HG03565 (cell line): ENCODE measurements at regions not wholly inside any gene's neighbourhood (a gene's known extent, or its start where the extent isn't known, plus 50 kb on each side); places are given as distances from the start of the nearest gene placed in this dataset.
"Not testable (repeated sequence)": the region's sequence is repeated elsewhere in the genome, so short reads cannot be mapped to it uniquely, and the experiment has no call there.

Experiments
- ATAC-seq: cut with Tn5 transposase; IDR thresholded peaks from one replicate; pipeline ENCODE4 v1.9.1; 2021; ENCODE audit warnings: mild to moderate bottlenecking, moderate library complexity; ENCODE audit not compliant: unreplicated experiment

DNA sequence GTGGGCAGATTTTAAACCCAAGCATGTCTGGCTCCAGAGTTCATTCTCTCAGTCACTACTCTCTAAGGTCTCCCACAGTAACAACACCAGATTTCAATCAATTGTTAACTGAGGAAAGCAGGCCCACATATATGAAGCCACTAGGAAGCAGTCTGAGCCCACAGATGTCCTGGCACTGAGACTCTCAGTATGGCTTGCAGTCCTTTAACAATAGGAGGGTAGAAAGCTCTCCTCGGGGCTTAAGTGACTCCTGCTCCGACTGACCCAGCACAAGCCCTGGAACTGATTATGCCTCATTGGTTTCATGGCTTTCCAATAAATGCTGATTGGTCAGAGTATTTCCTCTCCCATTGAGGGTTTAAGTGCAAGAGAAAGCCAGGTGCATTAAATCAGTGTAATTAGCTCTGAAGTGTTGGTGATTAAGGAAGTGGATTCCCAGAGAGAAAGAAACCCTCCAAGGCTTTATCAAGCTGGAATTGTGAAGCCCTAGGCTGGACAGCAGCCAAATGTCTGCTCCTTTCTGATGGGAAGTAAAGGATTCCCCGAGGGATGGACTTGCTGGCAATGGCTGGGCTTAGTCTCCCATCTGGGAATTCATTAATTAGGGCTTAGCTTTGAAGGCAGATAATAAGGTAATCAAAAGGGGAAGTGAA is 76.6 kb upstream of the PROKR2 start:
- no peak for ATAC-seq

DNA sequence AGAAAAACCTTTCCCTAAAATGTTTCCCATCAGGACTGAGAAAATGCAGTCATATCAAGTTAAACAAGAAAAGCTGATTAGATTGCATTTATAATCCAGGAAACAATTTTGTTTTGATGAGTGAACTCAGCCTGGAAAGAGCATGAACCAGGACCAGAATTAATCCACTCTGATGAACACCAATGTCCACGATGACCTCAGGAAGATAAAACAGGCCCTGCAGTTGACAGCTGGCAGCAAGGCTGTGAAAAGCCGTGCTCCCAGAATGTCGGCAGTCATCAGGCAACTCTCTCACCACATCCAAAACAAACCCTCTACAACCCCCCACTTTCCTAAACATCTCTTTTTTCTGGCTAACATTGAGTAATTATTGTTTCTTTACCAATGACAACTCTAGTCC is 74.0 kb upstream of the PROKR2 start:
- no peak for ATAC-seq

DNA sequence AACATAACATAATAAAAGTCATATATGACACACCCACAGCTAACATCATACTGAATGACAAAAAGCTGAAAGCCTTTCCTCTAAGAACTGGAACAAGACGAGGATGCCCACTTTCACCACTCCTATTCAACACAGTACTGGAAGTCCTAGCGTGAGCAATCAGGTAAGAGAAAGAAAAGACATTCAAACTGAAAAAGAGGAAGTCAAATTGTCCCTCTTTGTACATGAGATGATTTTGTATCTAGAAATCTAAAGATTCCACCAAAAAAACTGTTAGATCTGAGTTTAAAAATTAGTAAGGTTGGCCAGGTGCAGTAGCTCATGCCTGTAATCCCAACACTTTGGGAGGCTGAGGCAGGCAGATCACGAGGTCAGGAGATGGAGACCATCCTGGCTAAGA is 70.1 kb upstream of the PROKR2 start:
- not testable (repeated sequence) for ATAC-seq

DNA sequence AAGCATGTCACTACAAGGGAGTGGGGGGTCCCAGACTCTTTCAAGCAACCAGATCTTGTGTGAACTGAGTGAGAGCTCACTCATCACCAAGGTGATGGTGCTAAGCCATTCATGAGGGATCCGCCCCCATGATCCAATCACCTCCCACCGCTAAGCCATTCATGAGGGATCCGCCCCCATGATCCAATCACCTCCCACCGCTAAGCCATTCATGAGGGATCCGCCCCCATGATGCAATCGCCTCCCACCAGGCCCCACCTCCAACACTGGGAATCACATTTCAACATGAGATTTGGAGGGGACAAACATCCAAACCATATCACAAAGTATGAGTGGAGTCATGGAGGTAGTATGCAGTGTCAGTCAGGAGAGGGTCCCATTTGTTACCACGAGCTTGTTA is 64.8 kb upstream of the PROKR2 start:
- ATAC-seq, result not testable (repeated sequence)

DNA sequence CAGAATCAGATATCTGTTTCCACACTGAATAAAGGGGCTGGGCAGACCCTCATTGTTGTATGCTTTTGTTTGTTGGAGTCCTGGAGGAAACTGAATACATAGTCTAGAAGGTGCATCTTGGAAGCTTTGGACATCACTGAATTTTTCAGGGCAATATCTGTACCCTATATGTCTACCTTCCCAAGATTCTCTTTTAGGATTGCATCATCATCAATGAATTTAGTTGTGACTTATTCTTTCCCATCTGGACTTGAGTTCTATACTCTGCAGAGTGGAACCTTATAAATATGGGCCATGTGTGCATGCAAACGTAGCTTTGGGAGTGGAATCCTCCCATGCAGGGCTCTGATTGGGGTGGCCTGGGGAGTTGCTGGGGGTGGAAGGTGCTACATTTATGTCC is 60.7 kb upstream of the PROKR2 start:
- no peak for ATAC-seq

DNA sequence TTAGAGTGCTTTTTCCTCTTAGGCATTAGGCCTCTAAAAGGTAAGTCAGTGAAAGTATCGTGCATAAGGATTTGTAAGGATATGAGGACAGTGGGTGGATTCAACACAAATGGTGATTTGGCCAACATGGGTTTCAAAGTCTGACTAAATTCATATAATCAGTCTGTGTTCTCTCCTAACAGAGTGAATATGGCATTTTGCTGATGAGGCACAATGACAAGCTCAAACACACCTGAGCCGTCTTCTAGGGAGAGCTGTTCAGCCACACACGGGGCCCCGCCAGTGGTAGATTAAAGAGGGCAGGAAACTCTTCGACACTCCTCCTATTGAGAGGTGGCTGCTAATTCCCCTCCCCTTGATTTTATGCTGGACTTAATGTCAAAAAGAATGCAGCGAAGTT is 59.5 kb upstream of the PROKR2 start:
- no peak for ATAC-seq

DNA sequence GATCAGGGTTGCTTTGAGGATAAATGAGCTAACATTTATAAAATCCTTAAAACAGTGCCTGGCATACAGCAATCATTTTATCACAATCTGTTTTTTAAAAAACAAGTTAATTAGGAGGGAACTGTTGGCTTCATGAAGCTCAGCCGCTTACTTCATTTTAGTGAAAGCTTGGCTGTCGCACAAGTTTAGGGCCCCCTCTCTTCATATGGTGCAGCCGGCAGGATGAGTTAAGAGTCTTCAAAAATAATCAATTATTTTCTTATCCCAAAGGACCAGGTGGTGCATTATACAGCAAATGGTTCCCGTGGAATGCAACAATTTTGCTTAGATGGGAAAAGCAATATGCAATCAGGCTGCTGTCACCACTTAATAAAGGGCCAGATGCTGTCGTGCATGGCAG is 57.4 kb upstream of the PROKR2 start:
- ATAC-seq, result no peak

DNA sequence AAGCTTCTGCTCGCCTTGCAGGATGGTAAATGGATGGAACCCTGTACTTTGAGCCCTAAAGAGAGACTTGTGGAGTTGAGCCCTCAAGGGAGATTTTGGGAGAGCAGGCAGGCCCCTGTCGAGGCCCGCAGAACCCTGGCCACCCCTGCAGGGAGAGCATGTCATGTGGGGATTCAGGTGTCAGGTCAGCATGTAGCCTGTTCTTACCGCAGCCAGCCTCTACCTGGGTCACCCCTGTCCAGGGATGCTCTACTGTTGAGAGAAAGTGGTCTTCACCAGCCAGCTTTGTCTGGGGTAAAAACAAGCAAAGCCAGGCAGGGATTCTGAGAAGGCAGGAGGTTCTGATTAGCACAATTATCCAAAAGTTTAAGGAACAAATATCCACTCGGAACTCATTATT is 55.6 kb upstream of the PROKR2 start:
- no peak for ATAC-seq

DNA sequence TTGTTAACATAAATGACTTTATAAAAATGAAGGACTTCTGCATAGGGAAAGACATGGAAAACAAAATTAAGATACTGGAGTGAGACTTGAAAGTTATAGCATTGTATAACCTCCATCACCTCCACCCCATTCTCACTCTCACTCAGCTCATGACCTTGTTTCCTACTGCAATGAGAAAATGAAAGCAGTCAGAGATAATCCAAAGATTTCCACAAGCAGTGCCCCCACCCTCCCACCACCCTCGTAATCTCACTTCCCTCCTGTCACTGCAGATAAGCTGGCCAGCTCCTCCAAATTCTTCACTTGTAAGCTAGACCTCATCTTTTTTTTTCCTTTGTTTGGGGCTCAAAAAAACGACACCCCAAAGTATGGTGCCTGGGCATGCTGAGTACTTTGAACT is 52.9 kb upstream of the PROKR2 start:
- ATAC-seq, result no peak
